H1 (cell line): ENCODE measurements at regions not wholly inside any gene's neighbourhood (a gene's known extent, or its start where the extent isn't known, plus 50 kb on each side); places are given as distances from the start of the nearest gene placed in this dataset.

ENCODE experiments used
- CTCF ChIA-PET: fragments of 300-600 bp; sonication (Branson Sonifier 250); formaldehyde crosslinking; loops from one replicate; lab custom pipeline; 2021; ENCODE audit not compliant: partially characterized antibody; lab: Charles Lee
- POLR2A ChIA-PET: fragments of 300-600 bp; sonication (Branson Sonifier 250); formaldehyde crosslinking; loops from one replicate; lab custom pipeline; 2021; ENCODE audit warnings: inconsistent platforms; ENCODE audit not compliant: partially characterized antibody; lab: Charles Lee
- DNase-seq, 2 experiments: peaks; one replicate each; pipeline versions ENCODE4 v3.0.0 to v3.0.0-alpha.2; 2010 to 2022; ENCODE audit warnings: low spot score in 2 of 2, low read depth in 1 of 2, mixed read lengths in 1 of 2
- FAIRE-seq: peaks from 2 replicates; lab custom pipeline; 2011; peaks lifted over from hg19 to GRCh38; lab: Jason Lieb, UNC
- H2AFZ ChIP-seq: 2 replicates; pipeline ENCODE4 v1.8.1; 2012; ENCODE audit warnings: low read length, inconsistent platforms
- H2AK5ac ChIP-seq: 2 replicates; pipeline ENCODE4 v1.6.1; 2013; ENCODE audit warnings: low read depth, low read length
- H2BK120ac ChIP-seq: replicated peaks from 2 replicates; pipeline ENCODE3; 2013; ENCODE audit warnings: low read depth, low read length, inconsistent platforms
- H2BK12ac ChIP-seq: 2 replicates; pipeline ENCODE4 v1.6.1; 2013; ENCODE audit warnings: low read depth, low read length
- H2BK15ac ChIP-seq: 2 replicates; pipeline ENCODE4 v1.6.1; 2013; ENCODE audit warnings: low read length
- H2BK20ac ChIP-seq: 2 replicates; pipeline ENCODE4 v1.6.1; 2013; ENCODE audit warnings: low read length
- H2BK5ac ChIP-seq: 2 replicates; pipeline ENCODE4 v1.6.1; 2013; ENCODE audit warnings: low read depth, low read length
- H3K14ac ChIP-seq: 2 replicates; pipeline ENCODE4 v1.6.1; 2013; ENCODE audit warnings: inconsistent platforms; ENCODE audit not compliant: insufficient read length
- H3K18ac ChIP-seq: 2 replicates; pipeline ENCODE4 v1.6.1; 2013; ENCODE audit warnings: low read length; ENCODE audit errors: extremely low read depth
- H3K23ac ChIP-seq: 2 replicates; pipeline ENCODE4 v1.6.1; 2013; ENCODE audit warnings: inconsistent platforms; ENCODE audit not compliant: insufficient read length
- H3K23me2 ChIP-seq: 2 replicates; pipeline ENCODE4 v1.6.1; 2013; ENCODE audit warnings: low read depth, low read length
- H3K27ac ChIP-seq: 2 replicates; pipeline ENCODE4 v1.6.1; 2011; ENCODE audit warnings: low read depth, low read length, inconsistent platforms
- H3K27me3 ChIP-seq, 4 experiments: replicated peaks in 1 of 4; 1 replicate in 1 of 4; 2 replicates in 3 of 4; pipeline versions ENCODE4 v1.6.1 to v1.8.1; 2011 to 2013; ENCODE audit warnings: low read length in 3 of 4, mild to moderate bottlenecking in 3 of 4, inconsistent platforms in 2 of 4, mixed read lengths in 2 of 4, moderate library complexity in 1 of 4; ENCODE audit not compliant: control insufficient read depth in 3 of 4, insufficient read depth in 3 of 4; ENCODE audit errors: extremely low read depth in 1 of 4
- H3K36me3 ChIP-seq, 4 experiments: 2 replicates each; pipeline versions ENCODE4 v1.6.1 to v1.8.1; 2011 to 2013; ENCODE audit warnings: mild to moderate bottlenecking in 4 of 4, low read length in 3 of 4, moderate library complexity in 2 of 4, control low read depth in 1 of 4, inconsistent platforms in 1 of 4; ENCODE audit not compliant: insufficient read depth in 4 of 4, control insufficient read depth in 2 of 4
- H3K4ac ChIP-seq: replicated peaks from 2 replicates; pipeline ENCODE3; 2013; ENCODE audit warnings: low read length, low read depth, mixed read lengths, inconsistent platforms; ENCODE audit not compliant: insufficient read length
- H3K4me1 ChIP-seq, 4 experiments: replicated peaks in 1 of 4; 1 replicate in 1 of 4; 2 replicates in 3 of 4; pipeline versions ENCODE4 v1.6.1 to v1.8.1; 2011 to 2013; ENCODE audit warnings: low read length in 3 of 4, inconsistent platforms in 2 of 4, mixed read lengths in 1 of 4; ENCODE audit not compliant: insufficient read depth in 4 of 4, control insufficient read depth in 3 of 4
- H3K4me2 ChIP-seq, 2 experiments: 2 replicates each; pipeline versions ENCODE4 v1.6.1 to v1.8.1; 2011 to 2013; ENCODE audit warnings: low read depth in 2 of 2, low read length in 2 of 2, control low read depth in 1 of 2, inconsistent platforms in 1 of 2, mild to moderate bottlenecking in 1 of 2; ENCODE audit not compliant: insufficient read depth in 1 of 2
- H3K4me3 ChIP-seq, 4 experiments: fragments of 200-600, 300-600 bp in 1 of 4; sonication (generic), shearing (Covaris generic), sonication (Bioruptor Twin) in 1 of 4; 2 replicates each; pipeline versions ENCODE4 v1.5.1 to v1.8.1; 2011 to 2016; ENCODE audit warnings: low read length in 4 of 4, low read depth in 3 of 4, control low read depth in 2 of 4, inconsistent platforms in 2 of 4, mild to moderate bottlenecking in 2 of 4, mixed read lengths in 1 of 4, moderate library complexity in 1 of 4; ENCODE audit not compliant: insufficient read depth in 2 of 4; ENCODE audit errors: extremely low read depth in 1 of 4
- H3K56ac ChIP-seq: replicated peaks from 2 replicates; pipeline ENCODE3; 2013; ENCODE audit warnings: low read depth, mild to moderate bottlenecking, mixed read lengths, low read length, inconsistent platforms; ENCODE audit not compliant: insufficient read length
- H3K79me1 ChIP-seq: 2 replicates; pipeline ENCODE4 v1.6.1; 2013; ENCODE audit warnings: low read depth, low read length, control low read depth
- H3K79me2 ChIP-seq, 2 experiments: 2 replicates each; pipeline versions ENCODE4 v1.6.1 to v1.8.1; 2012 to 2013; ENCODE audit warnings: low read length in 2 of 2, mild to moderate bottlenecking in 2 of 2, inconsistent platforms in 1 of 2; ENCODE audit not compliant: insufficient read depth in 2 of 2, control insufficient read depth in 1 of 2
- H3K9ac ChIP-seq, 4 experiments: replicated peaks in 1 of 4; 1 replicate in 1 of 4; 2 replicates in 3 of 4; pipeline versions ENCODE4 v1.6.1 to v1.8.1; 2011 to 2013; ENCODE audit warnings: low read depth in 3 of 4, low read length in 3 of 4, control low read depth in 2 of 4, mild to moderate bottlenecking in 2 of 4, moderate library complexity in 2 of 4, inconsistent platforms in 1 of 4; ENCODE audit errors: extremely low read depth in 1 of 4
- H3K9me3 ChIP-seq, 2 experiments: 2 replicates each; pipeline versions ENCODE4 v1.6.1 to v1.8.1; 2012 to 2013; ENCODE audit warnings: mild to moderate bottlenecking in 2 of 2, moderate library complexity in 2 of 2, control low read depth in 1 of 2, inconsistent platforms in 1 of 2, low read depth in 1 of 2, low read length in 1 of 2, mixed read lengths in 1 of 2; ENCODE audit not compliant: insufficient read depth in 2 of 2
- H4K20me1 ChIP-seq, 2 experiments: replicated peaks in 1 of 2; 2 replicates each; pipeline versions ENCODE3 to v1.8.1; 2011 to 2013; ENCODE audit warnings: inconsistent platforms in 2 of 2, low read length in 2 of 2, mild to moderate bottlenecking in 1 of 2; ENCODE audit not compliant: insufficient read depth in 2 of 2, control insufficient read depth in 1 of 2
- H4K5ac ChIP-seq: 2 replicates; pipeline ENCODE4 v1.6.1; 2013; ENCODE audit warnings: low read length, low read depth, mixed read lengths, inconsistent platforms; ENCODE audit not compliant: insufficient read length
- H4K8ac ChIP-seq: 2 replicates; pipeline ENCODE4 v1.8.0; 2013; ENCODE audit warnings: mild to moderate bottlenecking, moderate library complexity, low read length, inconsistent platforms; ENCODE audit not compliant: insufficient read depth; ENCODE audit errors: extremely low read depth
- H4K91ac ChIP-seq: replicated peaks from 2 replicates; pipeline ENCODE3; 2013; ENCODE audit warnings: low read length, mixed read lengths, inconsistent platforms; ENCODE audit not compliant: insufficient read length
- EP300 ChIP-seq, 2 experiments: IDR thresholded peaks; 1 replicate in 1 of 2; 2 replicates in 1 of 2; pipeline ENCODE4 v1.6.1; 2011 to 2012; ENCODE audit warnings: low read depth in 2 of 2, low read length in 2 of 2, mild to moderate bottlenecking in 2 of 2, borderline replicate concordance in 1 of 2, inconsistent platforms in 1 of 2, moderate library complexity in 1 of 2
- FOSL1 ChIP-seq: IDR thresholded peaks from 2 replicates; pipeline ENCODE4 v1.6.1; 2011; ENCODE audit warnings: mild to moderate bottlenecking, low read depth, low read length, moderate library complexity; ENCODE audit not compliant: insufficient read depth
- MAFK ChIP-seq: IDR thresholded peaks from 2 replicates; pipeline ENCODE4 v1.6.1; 2012; ENCODE audit warnings: low read depth, mild to moderate bottlenecking, improper control_type of control experiment, low read length
- POLR2A ChIP-seq, 2 experiments: IDR thresholded peaks; 1 replicate in 1 of 2; 2 replicates in 1 of 2; pipeline ENCODE4 v1.6.1; 2011; ENCODE audit warnings: low read depth in 2 of 2, low read length in 2 of 2, mild to moderate bottlenecking in 2 of 2; ENCODE audit errors: control extremely low read depth in 1 of 2
- RNF2 ChIP-seq: fragments of 200-900, 300-1000 bp; sonication (generic); IDR thresholded peaks from 2 replicates; pipeline ENCODE4 v1.7.1; 2016; ENCODE audit warnings: borderline replicate concordance, low read depth, mild to moderate bottlenecking, antibody characterized with exemption, low read length; ENCODE audit not compliant: poor library complexity, severe bottlenecking; ENCODE audit errors: missing control alignments
- TAF7 ChIP-seq: optimal IDR thresholded peaks from 2 replicates; pipeline ENCODE3; 2011; ENCODE audit warnings: low read depth, mild to moderate bottlenecking, inconsistent platforms, low read length, moderate library complexity, borderline replicate concordance
- TCF12 ChIP-seq: IDR thresholded peaks from 2 replicates; pipeline ENCODE4 v1.6.1; 2011; ENCODE audit warnings: low read depth, mild to moderate bottlenecking, low read length
- WGBS, 2 experiments: shearing (Covaris generic) in 1 of 2; methylation state at CpG; one replicate each; pipeline versions ENCODE4 v1.1.6 to v1.1.7; 2013 to 2015; ENCODE audit warnings: low lambda C conversion rate in 2 of 2, mixed read lengths in 2 of 2, inconsistent platforms in 1 of 2, low coverage in 1 of 2, missing lambda C conversion rate in 1 of 2; ENCODE audit not compliant: insufficient replicate concordance in 2 of 2, insufficient coverage in 1 of 2, insufficient read length in 1 of 2; ENCODE audit errors: extremely low coverage in 1 of 2, missing lambda C conversion rate in 1 of 2; 5-methylcytosine and 5-hydroxymethylcytosine counted together

DNA sequence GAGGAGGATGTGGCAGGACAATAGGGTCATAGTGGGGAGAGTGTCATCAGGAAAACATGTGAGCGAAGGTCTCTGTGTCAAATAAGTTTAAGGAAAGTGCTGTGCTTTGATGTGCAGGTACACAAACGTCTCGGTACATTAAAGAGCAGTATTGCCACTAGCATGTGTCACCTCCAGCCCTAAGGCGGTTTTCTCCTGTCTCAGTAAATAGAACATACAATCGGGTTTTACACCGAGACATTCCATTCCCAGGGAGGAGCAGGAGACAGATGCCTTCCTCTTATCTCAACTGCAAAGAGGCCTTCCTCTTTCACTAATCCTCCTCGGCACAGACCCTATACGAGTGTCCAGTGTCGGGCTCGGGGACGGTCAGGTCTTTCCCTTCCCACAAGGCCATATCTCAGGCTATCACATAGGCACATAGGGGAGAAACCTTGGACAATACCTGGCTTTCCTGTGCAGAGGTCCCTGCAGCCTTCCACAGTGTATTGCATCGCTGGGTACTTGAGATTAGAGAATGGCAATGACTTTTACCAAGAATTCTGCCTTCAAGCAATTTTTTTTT is 684.5 kb downstream of the PDHA2 start:
- Histone ChIP-seq H2BK15ac (no peak overlapping the region), H3K23ac (no peak overlapping the region), H4K20me1 (no peaks in the 10 kb centered on the region), H3K4me1 (no peaks in the 10 kb centered on the region), H4K91ac (no peak overlapping the region), H4K5ac (no peak overlapping the region), H3K56ac (no peak overlapping the region), H3K79me2 (no peaks in the 10 kb centered on the region), H3K9ac (no peak overlapping the region), H2AK5ac (no peak overlapping the region), H3K4ac (no peak overlapping the region), H3K4me2 (no peak overlapping the region), H2BK120ac (no peak overlapping the region), H3K23me2 (no peaks in the 10 kb centered on the region), H3K79me1 (no peaks in the 10 kb centered on the region), H3K18ac (no peak overlapping the region)
- CTCF ChIA-PET: no interaction called here
- DNase-seq: no peak
- FAIRE-seq: no peak
- POLR2A ChIA-PET: no interaction called here
- no peak for TF ChIP-seq TAF7
- no peak for TF ChIP-seq POLR2A (IDR thresholded peaks at IDR 0.05; ENCODE audit: control extremely low read depth in 1 of 2, low read depth in 2 of 2, low read length in 2 of 2)
- no peak for TF ChIP-seq EP300 (IDR thresholded peaks at IDR 0.05; ENCODE audit: borderline replicate concordance in 1 of 2, low read depth in 2 of 2, low read length in 2 of 2)
- no peak for TF ChIP-seq MAFK
- no peak for TF ChIP-seq FOSL1
- no peak for TF ChIP-seq TCF12
- TF ChIP-seq RNF2: no peak
- TF ChIP-seq, all 59 proteins: peak for 0
- H3K4me3 ChIP-seq: no peak overlapping the region
- no peak overlapping the region for H3K27ac ChIP-seq
- no peaks in the 10 kb centered on the region for H3K36me3 ChIP-seq
- H2BK20ac ChIP-seq: no peak overlapping the region
- no peak overlapping the region for H2BK5ac ChIP-seq
- H4K8ac ChIP-seq: no peak overlapping the region
- 93% methylated on average over 12 of the region's 12 CpGs; no CpG with 5 or more reads in 1 of the 2 experiments for WGBS, 2 experiments
- no peaks in the 10 kb centered on the region for H3K27me3 ChIP-seq
- no peak overlapping the region for H2AFZ ChIP-seq
- no peak overlapping the region for H3K14ac ChIP-seq
- H3K9me3 ChIP-seq: peaks cover 0 to 9% of the 10 kb centered on the region in 2 experiments; a peak in 2 of 4 replicates
- H2BK12ac ChIP-seq: no peak overlapping the region
